Fibroblast of lung (primary cell): ENCODE measurements at regions not wholly inside any gene's neighbourhood (a gene's known extent, or its start where the extent isn't known, plus 50 kb on each side); places are given as distances from the start of the nearest gene placed in this dataset.

ENCODE experiments used
- DNase-seq, 2 donors: peaks; one replicate each; pipeline versions ENCODE4 v3.0.0 to v3.0.0-alpha.2; 2010; ENCODE audit warnings: low read depth in 2 of 2
- H2AFZ ChIP-seq: 2 replicates; pipeline ENCODE4 v1.5.1; 2012; ENCODE audit warnings: low read length, control low read depth, inconsistent platforms
- H3K27ac ChIP-seq: 2 replicates; pipeline ENCODE4 v1.5.1; 2011; ENCODE audit warnings: low read length, control low read depth; ENCODE audit not compliant: insufficient read depth
- H3K27me3 ChIP-seq: 2 replicates; pipeline ENCODE4 v1.5.1; 2011; ENCODE audit warnings: mild to moderate bottlenecking, low read length; ENCODE audit not compliant: control insufficient read depth, insufficient read depth
- H3K36me3 ChIP-seq: 2 replicates; pipeline ENCODE4 v1.5.1; 2011; ENCODE audit warnings: low read length; ENCODE audit not compliant: control insufficient read depth, insufficient read depth
- H3K4me1 ChIP-seq: 2 replicates; pipeline ENCODE4 v1.5.1; 2011; ENCODE audit warnings: low read length; ENCODE audit not compliant: control insufficient read depth, insufficient read depth; ENCODE audit errors: extremely low read depth
- H3K4me2 ChIP-seq: 2 replicates; pipeline ENCODE4 v1.5.1; 2011; ENCODE audit warnings: low read length, control low read depth; ENCODE audit not compliant: insufficient read depth; ENCODE audit errors: extremely low read depth
- H3K4me3 ChIP-seq, 4 experiments: fragments of 200-600 bp in 1 of 4; sonication (generic) in 1 of 4; replicated peaks in 1 of 4; 2 replicates each; pipeline ENCODE4 v1.5.1; 2011 to 2016; ENCODE audit warnings: low read length in 4 of 4, low read depth in 3 of 4, mild to moderate bottlenecking in 3 of 4, control low read depth in 2 of 4, inconsistent platforms in 1 of 4, mixed read lengths in 1 of 4; ENCODE audit not compliant: insufficient read depth in 1 of 4; ENCODE audit errors: control extremely low read depth in 1 of 4
- H3K79me2 ChIP-seq: 2 replicates; pipeline ENCODE4 v1.5.1; 2012; ENCODE audit warnings: mild to moderate bottlenecking, low read length, inconsistent platforms; ENCODE audit not compliant: control insufficient read depth, insufficient read depth
- H3K9ac ChIP-seq: 2 replicates; pipeline ENCODE4 v1.5.1; 2011; ENCODE audit warnings: mild to moderate bottlenecking, low read length, control low read depth; ENCODE audit not compliant: insufficient read depth
- H3K9me3 ChIP-seq: 2 replicates; pipeline ENCODE4 v1.5.1; 2012; ENCODE audit warnings: low read depth, low read length; ENCODE audit not compliant: control insufficient read depth, insufficient read depth
- H4K20me1 ChIP-seq: 2 replicates; pipeline ENCODE4 v1.5.1; 2011; ENCODE audit warnings: low read length; ENCODE audit not compliant: control insufficient read depth, insufficient read depth; ENCODE audit errors: extremely low read depth
- CTCF ChIP-seq, 2 donors: IDR thresholded peaks in 1 of 2; conservative IDR thresholded peaks in 1 of 2; 1 replicate in 1 of 2; 2 replicates in 1 of 2; pipeline ENCODE4 v1.5.1; 2011 to 2012; ENCODE audit warnings: low read length in 2 of 2, control low read depth in 1 of 2, inconsistent platforms in 1 of 2, low read depth in 1 of 2, mild to moderate bottlenecking in 1 of 2
- EZH2 ChIP-seq: IDR thresholded peaks from 2 replicates; pipeline ENCODE4 v1.5.1; 2012; ENCODE audit warnings: low read length, control low read depth, mild to moderate bottlenecking; ENCODE audit errors: missing control alignments

- Histone ChIP-seq H3K9me3 (no peaks in the 10 kb centered on the region), H4K20me1 (no peaks in the 10 kb centered on the region), H3K4me1 (peaks cover 4% of the 10 kb centered on the region), H3K4me2 (no peak overlapping the region), H3K27me3 (no peaks in the 10 kb centered on the region), H2AFZ (no peak overlapping the region), H3K4me3 (no peak overlapping the region), H3K27ac (no peak overlapping the region), H3K36me3 (no peaks in the 10 kb centered on the region), H3K9ac (no peak overlapping the region), H3K79me2 (no peaks in the 10 kb centered on the region)
- TF ChIP-seq EZH2 = no peak
- TF ChIP-seq CTCF (conservative IDR thresholded peaks at IDR 0.05 in 1 of 2, IDR thresholded peaks at IDR 0.05 in 1 of 2; ENCODE audit: low read depth in 1 of 2, low read length in 2 of 2) = no peak
- DNase-seq = no peak
These were observed 326.9 kb downstream of the SLITRK5 start for GRCh38 chr13:87998081-87998480.

DNA sequence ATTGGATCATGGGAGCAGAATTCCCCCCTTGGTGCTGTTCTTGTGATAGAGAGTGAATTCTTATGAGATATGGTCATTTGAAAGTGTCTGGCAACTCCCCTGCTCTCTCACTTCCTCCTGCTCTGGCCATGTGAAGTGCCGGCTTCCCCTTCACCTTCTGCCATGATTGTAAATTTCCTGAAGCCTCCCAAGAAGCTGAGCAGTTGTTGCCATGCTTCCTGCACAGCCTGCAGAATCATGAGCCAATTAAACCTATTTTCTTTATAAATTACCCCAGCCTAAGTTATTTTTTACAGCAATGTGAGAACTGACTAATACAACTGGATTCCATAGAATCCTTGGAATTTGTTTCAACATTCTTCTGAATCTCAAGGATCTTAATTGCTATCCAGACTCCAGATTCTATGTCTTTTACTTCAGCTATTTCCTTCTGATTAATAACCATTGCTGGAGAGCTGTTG, 328.1 kb downstream of the SLITRK5 start:
- no peaks in the 10 kb centered on the region for H3K9me3 ChIP-seq
- no peaks in the 10 kb centered on the region for H3K27me3 ChIP-seq
- H3K4me3 ChIP-seq = no peak overlapping the region
- no peak overlapping the region for H2AFZ ChIP-seq
- H3K27ac ChIP-seq = no peak overlapping the region
- H3K36me3 ChIP-seq = no peaks in the 10 kb centered on the region
- no peaks in the 10 kb centered on the region for H3K79me2 ChIP-seq
- H3K4me2 ChIP-seq = no peak overlapping the region
- no peak overlapping the region for H3K9ac ChIP-seq
- H4K20me1 ChIP-seq = no peaks in the 10 kb centered on the region
- peak; percentile 44 to 83 for DNase-seq
- H3K4me1 ChIP-seq = peaks cover 4% of the 10 kb centered on the region
- TF ChIP-seq EZH2 (no peak), CTCF (conservative IDR thresholded peaks at IDR 0.05 in 1 of 2, IDR thresholded peaks at IDR 0.05 in 1 of 2; ENCODE audit: low read depth in 1 of 2, low read length in 2 of 2) (no peak)

DNA sequence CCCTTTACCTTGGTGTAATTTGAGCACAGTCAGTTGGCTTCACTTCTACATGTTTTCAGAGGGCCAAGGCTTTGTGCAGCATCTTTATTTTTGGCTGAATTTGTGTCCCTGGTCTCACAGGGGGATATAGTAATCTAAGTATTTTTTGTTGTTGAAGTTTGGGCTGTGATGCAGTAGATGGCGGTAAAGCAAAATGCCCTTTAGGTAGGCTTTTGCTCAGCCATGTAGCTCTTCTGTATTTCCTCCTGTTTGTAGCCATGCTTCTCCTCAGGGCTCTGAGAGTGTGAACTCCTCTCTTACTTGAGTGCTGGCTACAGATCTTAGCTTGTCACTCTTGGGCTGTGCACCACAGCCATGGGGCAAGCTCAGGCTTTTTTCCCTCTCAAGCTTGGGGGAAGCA, 328.6 kb downstream of the SLITRK5 start:
- TF ChIP-seq EZH2 (no peak), CTCF (conservative IDR thresholded peaks at IDR 0.05 in 1 of 2, IDR thresholded peaks at IDR 0.05 in 1 of 2; ENCODE audit: low read depth in 1 of 2, low read length in 2 of 2) (peak in 1 of 2 donors; percentile 23)
- H3K4me2 ChIP-seq = no peak overlapping the region
- H3K27me3 ChIP-seq = no peaks in the 10 kb centered on the region
- peaks cover 4% of the 10 kb centered on the region for H3K4me1 ChIP-seq
- no peak overlapping the region for H2AFZ ChIP-seq
- peak in 1 of 2 donors; percentile 38 for DNase-seq
- no peak overlapping the region for H3K4me3 ChIP-seq
- H3K27ac ChIP-seq = no peak overlapping the region
- no peaks in the 10 kb centered on the region for H3K36me3 ChIP-seq
- H3K9ac ChIP-seq = no peak overlapping the region
- H3K79me2 ChIP-seq = no peaks in the 10 kb centered on the region
- H3K9me3 ChIP-seq = no peaks in the 10 kb centered on the region
- no peaks in the 10 kb centered on the region for H4K20me1 ChIP-seq
